ENCODE measurements at regions not wholly inside any gene's neighbourhood (a gene's known extent, or its start where the extent isn't known, plus 50 kb on each side); places are given as distances from the start of the nearest gene placed in this dataset.

- TF ChIP-seq CTCF (IDR thresholded peaks at IDR 0.05; ENCODE audit: unreplicated experiment), result no peak
- DNase-seq (ENCODE audit: unreplicated experiment), result no peak
- POLR2A ChIA-PET, result interaction anchor here (0.7 kb wide), 1 partner anchor 25 kb away, joined by 4 read pairs; no protein-coding TSS in a partner anchor
- intact Hi-C loops (cut with micrococcal nuclease), result no loop called here
- H3K4me1 Mint-ChIP-seq (ENCODE audit: insufficient read depth, unreplicated experiment), result peaks cover 13% of the 10 kb centered on the region
- H3K27me3 Mint-ChIP-seq (ENCODE audit: insufficient read depth, unreplicated experiment), result no peaks in the 10 kb centered on the region
- H3K36me3 Mint-ChIP-seq (ENCODE audit: insufficient read depth, unreplicated experiment), result peaks cover 6% of the 10 kb centered on the region
- H3K4me3 Mint-ChIP-seq (ENCODE audit: unreplicated experiment), result no peak overlapping the region
- peaks cover 21% of the 10 kb centered on the region for H3K9me3 Mint-ChIP-seq (ENCODE audit: unreplicated experiment)
- CTCF ChIA-PET, result interaction anchor here (0.6 to 1.5 kb wide), 5 partner anchors 10 to 139 kb away, joined by 3 to 5 read pairs (median 3); no protein-coding TSS in a partner anchor
- no peak overlapping the region for H3K27ac Mint-ChIP-seq (ENCODE audit: low read depth, unreplicated experiment)
- BruUV-seq (replicated peaks), result no TSS peak
These were observed 76.0 kb upstream of the FZD10 start for GRCh38 chr12:130086248-130086647.

GRCh38 chr12:130086797-130087196 lies 75.5 kb upstream of the FZD10 start:
- ChIA-PET POLR2A (interaction anchor here (0.6 to 1.1 kb wide), 4 partner anchors 9 to 75 kb away, joined by 3 to 4 read pairs (median 4); no protein-coding TSS in a partner anchor), CTCF (interaction anchor here (0.6 to 1.5 kb wide), 5 partner anchors 10 to 139 kb away, joined by 3 to 5 read pairs (median 3); no protein-coding TSS in a partner anchor)
- intact Hi-C loops (cut with micrococcal nuclease), result no loop called here
- H3K27me3 Mint-ChIP-seq (ENCODE audit: insufficient read depth, unreplicated experiment), result no peaks in the 10 kb centered on the region
- DNase-seq (ENCODE audit: unreplicated experiment), result no peak
- H3K9me3 Mint-ChIP-seq (ENCODE audit: unreplicated experiment), result peaks cover 22% of the 10 kb centered on the region
- H3K4me1 Mint-ChIP-seq (ENCODE audit: insufficient read depth, unreplicated experiment), result peaks cover 13% of the 10 kb centered on the region
- peaks cover 6% of the 10 kb centered on the region for H3K36me3 Mint-ChIP-seq (ENCODE audit: insufficient read depth, unreplicated experiment)
- no peak overlapping the region for H3K27ac Mint-ChIP-seq (ENCODE audit: low read depth, unreplicated experiment)
- no peak overlapping the region for H3K4me3 Mint-ChIP-seq (ENCODE audit: unreplicated experiment)
- BruUV-seq (replicated peaks), result no TSS peak
- TF ChIP-seq CTCF (IDR thresholded peaks at IDR 0.05; ENCODE audit: unreplicated experiment), result no peak

GRCh38 chr12:130087222-130087621 lies 75.0 kb upstream of the FZD10 start:
- BruUV-seq (replicated peaks), result no TSS peak
- CTCF ChIA-PET, result interaction anchor here (0.6 to 0.7 kb wide), 2 partner anchors 9 to 42 kb away, joined by 3 read pairs; no protein-coding TSS in a partner anchor
- peaks cover 13% of the 10 kb centered on the region for H3K4me1 Mint-ChIP-seq (ENCODE audit: insufficient read depth, unreplicated experiment)
- H3K27ac Mint-ChIP-seq (ENCODE audit: low read depth, unreplicated experiment), result no peak overlapping the region
- H3K36me3 Mint-ChIP-seq (ENCODE audit: insufficient read depth, unreplicated experiment), result peaks cover 6% of the 10 kb centered on the region
- intact Hi-C loops (cut with micrococcal nuclease), result no loop called here
- no peak overlapping the region for H3K4me3 Mint-ChIP-seq (ENCODE audit: unreplicated experiment)
- peaks cover 22% of the 10 kb centered on the region for H3K9me3 Mint-ChIP-seq (ENCODE audit: unreplicated experiment)
- no peak for DNase-seq (ENCODE audit: unreplicated experiment)
- H3K27me3 Mint-ChIP-seq (ENCODE audit: insufficient read depth, unreplicated experiment), result no peaks in the 10 kb centered on the region
- POLR2A ChIA-PET, result interaction anchor here (0.6 to 1.1 kb wide), 4 partner anchors 9 to 75 kb away, joined by 3 to 4 read pairs (median 4); no protein-coding TSS in a partner anchor
- no peak for TF ChIP-seq CTCF (IDR thresholded peaks at IDR 0.05; ENCODE audit: unreplicated experiment)

- POLR2A ChIA-PET, result interaction anchor here (0.7 kb wide), 1 partner anchor 524 kb away, joined by 3 read pairs; no protein-coding TSS in a partner anchor
- peaks cover 14% of the 10 kb centered on the region for H3K9me3 Mint-ChIP-seq (ENCODE audit: unreplicated experiment)
- H3K36me3 Mint-ChIP-seq (ENCODE audit: insufficient read depth, unreplicated experiment), result peaks cover 6% of the 10 kb centered on the region
- TF ChIP-seq CTCF (IDR thresholded peaks at IDR 0.05; ENCODE audit: unreplicated experiment), result no peak
- H3K4me1 Mint-ChIP-seq (ENCODE audit: insufficient read depth, unreplicated experiment), result peaks cover 3% of the 10 kb centered on the region
- no peaks in the 10 kb centered on the region for H3K27me3 Mint-ChIP-seq (ENCODE audit: insufficient read depth, unreplicated experiment)
- intact Hi-C loops (cut with micrococcal nuclease), result no loop called here
- no peak for DNase-seq (ENCODE audit: unreplicated experiment)
- no TSS peak for BruUV-seq (replicated peaks)
- H3K27ac Mint-ChIP-seq (ENCODE audit: low read depth, unreplicated experiment), result no peak overlapping the region
- H3K4me3 Mint-ChIP-seq (ENCODE audit: unreplicated experiment), result no peak overlapping the region
- CTCF ChIA-PET, result no interaction called here
These were observed 73.8 kb upstream of the FZD10 start for GRCh38 chr12:130088504-130088903.
